Prostate gland (tissue), 2 donors: ENCODE measurements at regions not wholly inside any gene's neighbourhood (a gene's known extent, or its start where the extent isn't known, plus 50 kb on each side); places are given as distances from the start of the nearest gene placed in this dataset.

Experiments
- CTCF ChIP-seq, 4 experiments: fragments of 200-600 bp in 2 of 4; fragments of 450-650 bp in 2 of 4; sonication (generic) in 2 of 4; IDR thresholded peaks; 1 replicate in 3 of 4; 2 replicates in 1 of 4; pipeline ENCODE4 v1.5.1; 2016 to 2019; ENCODE audit warnings: antibody characterized with exemption in 4 of 4, mild to moderate bottlenecking in 2 of 4, moderate library complexity in 2 of 4
- POLR2A ChIP-seq: fragments of 450-650 bp; IDR thresholded peaks from one replicate; pipeline ENCODE4 v1.6.1; 2016; ENCODE audit warnings: antibody characterized with exemption, mild to moderate bottlenecking

GRCh38 chr5:63011158-63011557 is 432.5 kb downstream of the LRRC70 start:
- TF ChIP-seq POLR2A (no peak), CTCF (IDR thresholded peaks at IDR 0.05) (no peak)
